Transverse colon (tissue), 3 donors: ENCODE measurements at regions not wholly inside any gene's neighbourhood (a gene's known extent, or its start where the extent isn't known, plus 50 kb on each side); places are given as distances from the start of the nearest gene placed in this dataset.

Source experiments
- POLR2A ChIP-seq: fragments of 450-650 bp; IDR thresholded peaks from one replicate; pipeline ENCODE4 v1.6.1; 2016; ENCODE audit warnings: antibody characterized with exemption, mild to moderate bottlenecking, moderate library complexity
- TF ChIP-seq, protein P1 (sequence below), 5 experiments: fragments of 200-600 bp in 3 of 5; fragments of 450-650 bp in 2 of 5; sonication (generic) in 3 of 5; IDR thresholded peaks; 1 replicate in 2 of 5; 2 replicates in 3 of 5; pipeline ENCODE4 v1.5.1; 2016 to 2017; ENCODE audit warnings: antibody characterized with exemption in 5 of 5, inconsistent platforms in 3 of 5, mild to moderate bottlenecking in 2 of 5, moderate library complexity in 1 of 5

GRCh38 chr4:137640838-137641158 is 108.5 kb upstream of the PCDH18 start:
- TF ChIP-seq, protein P1, sequence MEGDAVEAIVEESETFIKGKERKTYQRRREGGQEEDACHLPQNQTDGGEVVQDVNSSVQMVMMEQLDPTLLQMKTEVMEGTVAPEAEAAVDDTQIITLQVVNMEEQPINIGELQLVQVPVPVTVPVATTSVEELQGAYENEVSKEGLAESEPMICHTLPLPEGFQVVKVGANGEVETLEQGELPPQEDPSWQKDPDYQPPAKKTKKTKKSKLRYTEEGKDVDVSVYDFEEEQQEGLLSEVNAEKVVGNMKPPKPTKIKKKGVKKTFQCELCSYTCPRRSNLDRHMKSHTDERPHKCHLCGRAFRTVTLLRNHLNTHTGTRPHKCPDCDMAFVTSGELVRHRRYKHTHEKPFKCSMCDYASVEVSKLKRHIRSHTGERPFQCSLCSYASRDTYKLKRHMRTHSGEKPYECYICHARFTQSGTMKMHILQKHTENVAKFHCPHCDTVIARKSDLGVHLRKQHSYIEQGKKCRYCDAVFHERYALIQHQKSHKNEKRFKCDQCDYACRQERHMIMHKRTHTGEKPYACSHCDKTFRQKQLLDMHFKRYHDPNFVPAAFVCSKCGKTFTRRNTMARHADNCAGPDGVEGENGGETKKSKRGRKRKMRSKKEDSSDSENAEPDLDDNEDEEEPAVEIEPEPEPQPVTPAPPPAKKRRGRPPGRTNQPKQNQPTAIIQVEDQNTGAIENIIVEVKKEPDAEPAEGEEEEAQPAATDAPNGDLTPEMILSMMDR (IDR thresholded peaks at IDR 0.05) = no peak
- no peak for TF ChIP-seq POLR2A
